Right lobe of liver (tissue), 4 donors: ENCODE measurements at regions not wholly inside any gene's neighbourhood (a gene's known extent, or its start where the extent isn't known, plus 50 kb on each side); places are given as distances from the start of the nearest gene placed in this dataset.

ENCODE experiments used
- CTCF ChIP-seq, 4 donors: fragments of 200-600 bp in 3 of 4; fragments of 450-650 bp in 1 of 4; IDR thresholded peaks; one replicate each; pipeline versions ENCODE4 v1.5.1 to v1.8.0; 2016 to 2022; ENCODE audit warnings: antibody characterized with exemption in 4 of 4, mild to moderate bottlenecking in 2 of 4
- POLR2A ChIP-seq: fragments of 450-650 bp; IDR thresholded peaks from one replicate; pipeline ENCODE4 v1.6.1; 2017; ENCODE audit warnings: antibody characterized with exemption, mild to moderate bottlenecking
- donor health status: DM: no; HTN: no; CAD: no.
- donor health status: DM: no; HTN: no; CAD: no.
- donor health status: DM: no; HTN: yes; CAD: no.

GRCh38 chr14:97274626-97275025, 477.4 kb downstream of the VRK1 start:
- TF ChIP-seq CTCF (IDR thresholded peaks at IDR 0.05) (no peak), POLR2A (no peak)
